Islet precursor cell (in vitro differentiated cells): ENCODE measurements at regions not wholly inside any gene's neighbourhood (a gene's known extent, or its start where the extent isn't known, plus 50 kb on each side); places are given as distances from the start of the nearest gene placed in this dataset.

Experiments used
- DNase-seq: peaks from one replicate; pipeline ENCODE4 v3.0.0-alpha.2; 2018

GRCh38 chr1:184221087-184221486, 165.7 kb upstream of the C1orf21 start:
- DNase-seq = no peak

GRCh38 chr1:184222652-184223052, 164.2 kb upstream of the C1orf21 start:
- DNase-seq = peak; percentile 58

GRCh38 chr1:184223216-184223615, 163.6 kb upstream of the C1orf21 start:
- no peak for DNase-seq

GRCh38 chr1:184225283-184226099, 161.3 kb upstream of the C1orf21 start:
- DNase-seq = no peak

GRCh38 chr1:184226100-184226487, 160.7 kb upstream of the C1orf21 start:
- no peak for DNase-seq

GRCh38 chr1:184228558-184228957, 158.3 kb upstream of the C1orf21 start:
- DNase-seq = no peak

GRCh38 chr1:184237588-184237987, 149.2 kb upstream of the C1orf21 start:
- no peak for DNase-seq

GRCh38 chr1:184241446-184241845, 145.4 kb upstream of the C1orf21 start:
- no peak for DNase-seq

- DNase-seq = no peak
Measured at GRCh38 chr1:184242507-184242943, 144.3 kb upstream of the C1orf21 start.

GRCh38 chr1:184244962-184245361, 141.9 kb upstream of the C1orf21 start:
- DNase-seq = no peak

- DNase-seq = no peak
Measured at GRCh38 chr1:184247671-184248070, 139.2 kb upstream of the C1orf21 start.

- DNase-seq = no peak
Measured at GRCh38 chr1:184253921-184254320, 132.9 kb upstream of the C1orf21 start.

GRCh38 chr1:184254849-184255248, 132.0 kb upstream of the C1orf21 start:
- DNase-seq = peak; percentile 60

GRCh38 chr1:184255560-184255959, 131.3 kb upstream of the C1orf21 start:
- no peak for DNase-seq

- no peak for DNase-seq
Measured at GRCh38 chr1:184257873-184258272, 129.0 kb upstream of the C1orf21 start.

- no peak for DNase-seq
Measured at GRCh38 chr1:184258525-184258924, 128.3 kb upstream of the C1orf21 start.

GRCh38 chr1:184260382-184260781, 126.4 kb upstream of the C1orf21 start:
- DNase-seq = no peak

GRCh38 chr1:184262109-184262508, 124.7 kb upstream of the C1orf21 start:
- no peak for DNase-seq

- no peak for DNase-seq
Measured at GRCh38 chr1:184267747-184268146, 119.1 kb upstream of the C1orf21 start.

GRCh38 chr1:184270556-184270955, 116.3 kb upstream of the C1orf21 start:
- peak; percentile 81 for DNase-seq

- DNase-seq = no peak
Measured at GRCh38 chr1:184272175-184272866, 114.5 kb upstream of the C1orf21 start.

GRCh38 chr1:184276416-184276815, 110.4 kb upstream of the C1orf21 start:
- no peak for DNase-seq

GRCh38 chr1:184279911-184280458, 106.8 kb upstream of the C1orf21 start:
- DNase-seq = no peak

- DNase-seq = no peak
Measured at GRCh38 chr1:184283999-184284398, 102.8 kb upstream of the C1orf21 start.
